A204.1 (cell line): ENCODE measurements at regions not wholly inside any gene's neighbourhood (a gene's known extent, or its start where the extent isn't known, plus 50 kb on each side); places are given as distances from the start of the nearest gene placed in this dataset.

ENCODE experiments used
- FAIRE-seq: peaks from 2 replicates; lab custom pipeline; 2012; peaks lifted over from hg19 to GRCh38; lab: Jason Lieb, UNC

DNA sequence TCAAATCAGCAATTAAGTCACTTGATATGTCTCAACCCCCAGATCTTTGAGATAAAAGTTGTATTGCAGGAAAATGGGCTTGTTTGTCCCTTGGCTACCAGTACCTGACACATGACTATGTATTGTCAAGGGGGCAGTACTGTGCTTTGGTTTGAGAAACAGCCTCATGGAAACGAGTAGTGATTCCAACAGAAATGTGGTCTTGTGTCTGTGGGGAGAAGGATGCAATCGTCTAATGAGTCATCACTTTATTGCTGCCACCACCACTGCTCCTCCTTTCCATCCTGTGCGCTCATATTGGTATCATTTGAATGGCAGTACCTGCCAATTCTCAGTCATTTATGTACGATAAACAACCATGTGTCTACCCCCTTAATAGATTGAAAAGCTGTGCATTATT is 72.8 kb upstream of the ARHGAP5 start:
- no peak for FAIRE-seq

DNA sequence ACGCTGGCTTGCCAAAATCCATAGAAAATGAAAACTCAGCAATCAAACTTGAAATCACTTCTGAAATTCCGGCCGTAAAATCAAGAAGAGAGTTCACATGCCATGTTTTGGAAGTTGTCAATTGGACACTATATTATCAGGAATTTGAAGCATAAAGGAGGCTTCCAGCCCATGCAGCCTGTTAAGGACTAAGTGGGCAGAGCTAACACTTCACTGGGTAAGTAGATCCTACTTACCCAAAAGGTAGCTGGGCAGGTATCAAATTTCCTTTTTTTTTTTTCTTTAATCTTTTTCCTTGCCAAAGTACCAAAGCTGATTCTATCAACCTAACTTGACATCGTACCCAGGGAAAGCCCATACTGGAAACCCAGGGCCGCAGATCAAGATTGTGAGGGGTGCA is 71.5 kb upstream of the ARHGAP5 start:
- FAIRE-seq, result no peak

DNA sequence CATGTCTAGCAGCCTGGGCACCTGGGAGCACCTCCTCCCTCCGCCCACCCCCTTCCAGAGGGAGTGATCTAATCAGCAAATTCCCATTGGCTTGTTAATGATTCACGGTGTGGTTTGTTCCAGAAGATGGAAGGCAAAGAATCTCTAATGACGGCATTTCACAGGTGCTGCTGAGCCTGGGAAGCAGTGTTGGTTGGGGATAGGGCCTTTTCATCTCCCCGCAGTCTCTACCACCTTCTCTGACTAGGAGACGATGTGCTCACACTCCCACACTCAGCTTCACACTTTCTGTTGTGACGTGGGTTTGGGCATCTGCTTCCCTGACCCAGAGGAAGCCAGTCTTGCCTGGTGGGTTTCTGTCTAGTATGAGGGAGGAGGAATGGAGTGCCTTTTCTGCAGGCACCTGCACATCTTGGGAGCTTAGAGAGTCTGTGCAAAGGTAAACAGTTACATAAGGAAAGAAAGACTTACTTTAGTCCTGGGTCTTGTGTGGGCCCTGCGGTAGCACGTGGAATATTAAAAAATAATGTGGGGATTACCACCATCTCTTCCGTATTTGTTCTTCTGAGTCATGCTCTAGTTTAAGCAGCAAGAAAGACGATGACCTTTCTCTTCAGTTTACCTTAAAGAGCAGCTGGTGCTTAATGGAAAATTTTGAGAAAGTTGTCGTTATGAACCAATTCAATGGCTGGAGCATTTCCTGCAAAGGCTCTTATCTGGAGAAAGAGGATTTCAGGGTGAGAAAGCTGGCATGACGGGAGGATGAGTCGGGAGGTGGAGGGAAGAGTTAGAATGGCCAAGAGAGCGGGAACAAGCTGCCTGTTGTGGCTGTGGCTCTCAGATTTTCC is 70.6 kb upstream of the ARHGAP5 start:
- FAIRE-seq, result no peak

DNA sequence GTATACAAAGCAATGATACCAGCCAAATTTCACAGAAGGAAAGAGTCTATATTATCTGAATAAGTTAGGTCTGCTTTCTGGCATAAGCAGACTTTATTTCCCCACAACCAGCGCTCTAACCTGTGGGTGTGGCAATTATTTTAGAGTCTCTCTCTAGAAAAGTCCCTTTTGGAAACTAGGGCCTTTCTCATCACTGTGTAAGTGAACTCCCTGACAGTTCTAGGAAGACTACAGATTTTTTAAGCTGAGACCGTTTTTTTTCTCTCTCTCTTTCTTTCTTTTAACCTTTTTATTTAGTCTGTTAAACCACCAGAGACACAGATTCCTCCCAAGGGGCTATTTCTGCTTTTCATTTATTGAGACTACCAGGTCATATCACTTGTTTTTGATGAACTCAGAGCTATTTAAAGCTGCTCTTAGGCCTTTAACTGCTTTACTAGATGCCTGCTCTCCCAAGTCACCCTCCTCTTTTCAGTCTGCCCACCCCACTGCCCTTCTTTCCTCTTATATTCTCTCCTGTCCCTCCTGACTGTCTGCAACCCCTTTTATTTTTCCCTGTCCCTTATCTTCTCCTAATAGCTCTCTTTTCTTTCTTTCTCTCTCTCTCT is 69.2 kb upstream of the ARHGAP5 start:
- FAIRE-seq, result no peak

DNA sequence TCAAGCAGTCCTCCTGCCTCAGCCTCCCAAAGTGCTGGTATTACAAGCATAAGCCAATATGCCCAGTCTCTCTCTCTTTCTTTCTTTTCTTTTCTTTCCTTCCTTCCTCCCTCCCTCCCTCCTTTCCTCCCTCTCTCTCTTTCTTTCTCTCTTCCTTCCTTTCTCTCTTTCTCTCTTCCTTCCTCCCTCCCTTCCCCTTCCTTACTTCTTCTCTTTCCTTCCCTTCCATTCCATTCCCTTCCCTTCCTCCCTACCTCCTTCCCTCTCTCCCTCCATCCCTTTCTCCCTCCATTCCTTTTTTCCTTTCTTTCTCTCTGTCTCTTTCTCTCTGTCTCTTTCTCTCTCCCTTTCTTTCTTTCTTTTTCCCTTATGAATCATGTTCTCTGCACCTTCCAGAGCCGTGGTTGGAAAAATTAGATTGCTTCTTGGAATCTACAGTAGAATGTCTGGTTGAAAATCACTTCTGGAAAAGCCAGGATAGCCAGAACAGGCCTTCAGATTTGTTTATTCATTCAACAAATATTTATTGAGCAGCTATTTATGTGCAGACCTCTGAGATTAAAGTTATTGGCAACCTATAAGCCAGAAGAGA is 68.4 kb upstream of the ARHGAP5 start:
- FAIRE-seq, result no peak

DNA sequence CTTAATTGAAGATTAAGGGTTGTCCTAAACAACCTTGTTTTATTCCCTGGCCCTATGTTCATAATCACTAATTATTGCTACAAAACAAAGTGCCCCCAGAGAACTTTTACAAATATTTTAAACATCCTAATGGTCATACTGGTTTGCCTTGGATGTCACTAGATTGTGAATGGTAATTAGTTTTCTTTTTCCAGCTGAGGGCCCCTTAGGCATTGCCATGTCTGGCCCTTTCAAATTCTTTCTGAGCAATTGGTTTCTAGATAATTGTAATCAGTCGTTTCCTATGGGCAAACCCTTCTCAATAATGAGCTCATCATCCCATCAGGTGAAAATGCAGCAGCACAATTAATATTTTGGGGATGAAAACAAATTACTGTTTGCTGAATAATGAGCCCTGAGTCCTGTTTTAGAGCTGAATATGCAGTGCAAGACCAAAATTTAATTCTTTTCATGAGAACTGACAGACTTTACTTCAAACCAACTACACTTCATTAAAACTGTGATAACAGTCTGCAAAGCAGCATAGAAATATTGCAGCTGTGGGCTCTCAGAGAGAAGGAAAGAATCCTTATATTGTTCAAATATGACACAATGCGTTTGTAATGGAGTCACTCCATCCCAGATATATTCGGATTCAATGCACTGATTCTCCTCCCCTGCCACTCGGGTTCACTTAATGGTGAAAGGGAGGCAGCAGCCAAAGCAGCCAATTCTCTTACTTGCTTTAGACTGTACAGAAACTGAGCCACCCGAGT is 67.7 kb upstream of the ARHGAP5 start:
- FAIRE-seq, result no peak

DNA sequence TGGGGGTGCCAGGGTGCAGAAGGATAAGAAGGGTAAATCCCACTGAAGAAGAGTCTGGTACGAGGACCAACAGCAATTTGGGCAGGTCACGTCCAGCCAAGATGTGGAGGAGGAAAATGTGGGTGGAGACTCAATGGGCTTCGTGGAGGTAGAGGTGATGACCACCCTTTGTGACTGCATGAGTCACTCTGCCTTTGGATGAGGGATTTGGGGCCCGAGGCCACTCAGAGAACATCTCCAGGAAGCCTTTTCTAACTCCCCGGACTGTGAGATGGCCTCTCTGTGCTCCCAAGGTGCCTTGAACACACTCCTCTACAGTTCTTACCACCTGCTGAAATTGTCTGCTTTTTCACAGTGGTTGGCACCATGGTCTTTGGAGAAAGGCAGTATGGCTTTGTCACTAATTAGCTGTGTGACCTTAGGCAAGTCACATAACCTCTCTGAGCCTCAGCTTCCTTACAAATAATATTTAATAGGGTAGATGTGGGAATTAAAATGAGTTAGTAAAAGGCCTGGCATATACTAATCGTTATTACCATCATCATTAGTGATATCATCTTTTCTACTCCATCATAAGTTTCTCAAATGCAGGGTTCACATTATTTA is 67.0 kb upstream of the ARHGAP5 start:
- FAIRE-seq, result no peak

DNA sequence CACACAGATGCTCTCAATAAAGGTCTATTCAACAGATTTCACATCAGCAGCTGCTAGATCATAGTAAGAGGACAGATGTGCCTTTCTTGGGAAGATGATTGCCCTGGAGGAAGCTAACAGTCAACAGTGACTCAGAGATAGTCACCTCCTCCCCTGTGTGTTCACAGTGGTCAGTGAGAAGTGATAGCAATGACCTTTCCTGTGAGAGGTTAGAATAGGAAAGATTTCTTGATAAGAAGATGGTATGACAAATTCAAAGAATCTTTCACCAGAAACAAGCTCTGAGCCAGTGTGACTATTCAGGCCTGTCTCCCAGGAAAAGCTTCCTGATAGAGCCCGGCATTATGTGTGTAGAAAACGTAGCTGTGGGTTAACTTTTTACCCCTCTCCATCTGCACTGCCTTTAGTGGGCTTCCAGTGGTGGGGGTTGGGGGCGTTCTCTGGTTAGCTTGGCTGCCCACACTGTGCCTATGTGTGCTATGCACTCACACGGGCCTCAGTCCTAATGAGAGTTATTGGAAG is 66.4 kb upstream of the ARHGAP5 start:
- no peak for FAIRE-seq

DNA sequence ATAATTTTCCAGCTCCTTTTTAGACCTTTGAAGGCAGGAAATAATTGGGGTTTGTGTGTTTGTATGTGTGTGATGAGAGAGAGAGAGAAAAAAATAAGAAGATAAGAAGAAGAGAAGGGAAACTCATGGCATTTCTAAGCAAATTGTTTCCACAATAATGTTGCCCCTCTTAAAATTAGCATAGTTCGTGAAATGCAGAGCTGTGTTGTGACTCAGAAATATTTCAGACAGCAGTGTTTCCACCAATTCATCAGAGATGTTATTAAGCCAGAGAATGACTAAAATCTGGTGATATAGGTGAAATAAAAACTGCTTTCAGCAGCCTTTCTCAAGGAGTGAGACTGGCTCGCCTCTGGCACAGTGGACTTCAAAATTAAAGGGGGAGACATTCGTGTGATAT is 65.9 kb upstream of the ARHGAP5 start:
- FAIRE-seq, result no peak

DNA sequence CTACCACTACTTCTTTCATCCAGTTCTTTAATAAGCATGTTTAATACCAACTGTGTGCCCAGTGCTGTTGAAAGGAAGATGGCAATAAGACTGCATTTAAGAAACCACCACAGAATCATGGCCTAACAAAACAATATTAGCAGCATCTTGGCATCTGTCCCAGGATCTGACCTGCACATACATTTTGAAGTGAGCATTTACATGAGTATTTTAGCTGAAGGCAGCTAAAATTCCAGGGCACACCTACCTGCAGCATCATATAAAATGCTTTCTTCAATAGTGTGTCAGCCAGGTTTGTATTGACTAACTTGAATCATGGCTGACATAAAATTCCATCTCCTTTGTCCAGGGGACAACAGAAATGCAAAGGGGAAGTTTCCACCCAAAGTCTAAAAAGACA is 65.0 kb upstream of the ARHGAP5 start:
- FAIRE-seq, result no peak

DNA sequence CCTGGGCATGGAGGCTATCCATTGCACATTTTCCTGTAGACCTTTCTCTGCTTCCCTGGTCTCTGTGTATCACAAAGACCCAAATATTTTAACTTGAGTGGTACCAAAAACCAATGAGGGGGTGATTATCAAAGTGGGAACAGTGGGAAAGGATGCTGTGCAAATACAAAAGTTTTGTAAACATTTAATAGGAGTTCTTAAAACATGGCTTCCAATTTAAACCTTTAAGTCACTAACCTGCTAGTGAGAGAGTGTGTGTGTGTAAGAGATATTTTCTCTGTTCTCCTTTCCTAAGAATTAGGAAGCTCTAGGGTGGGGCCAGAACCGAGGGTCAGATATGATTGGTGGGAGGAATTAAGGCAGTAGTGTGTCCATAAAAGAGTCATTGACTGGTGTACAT is 64.5 kb upstream of the ARHGAP5 start:
- no peak for FAIRE-seq

DNA sequence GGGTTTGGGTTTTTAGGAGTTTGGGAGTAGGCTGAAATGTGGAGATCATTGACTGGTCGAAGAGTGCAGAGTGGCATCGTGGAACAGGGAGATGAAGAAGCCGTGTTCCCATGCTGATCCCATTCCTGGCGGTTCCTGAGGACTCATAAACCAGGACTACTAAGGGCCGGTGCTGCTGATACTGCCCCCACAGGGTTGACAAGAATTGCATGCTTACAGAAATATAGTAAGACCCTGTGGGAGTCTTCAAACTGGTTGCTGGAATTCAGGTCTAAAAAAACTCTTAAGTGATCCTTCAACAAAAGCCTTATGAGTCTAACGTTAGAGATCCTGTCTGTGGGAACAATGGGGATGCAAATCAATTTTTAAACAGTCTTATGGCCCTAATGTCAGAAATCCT is 64.0 kb upstream of the ARHGAP5 start:
- FAIRE-seq, result no peak

DNA sequence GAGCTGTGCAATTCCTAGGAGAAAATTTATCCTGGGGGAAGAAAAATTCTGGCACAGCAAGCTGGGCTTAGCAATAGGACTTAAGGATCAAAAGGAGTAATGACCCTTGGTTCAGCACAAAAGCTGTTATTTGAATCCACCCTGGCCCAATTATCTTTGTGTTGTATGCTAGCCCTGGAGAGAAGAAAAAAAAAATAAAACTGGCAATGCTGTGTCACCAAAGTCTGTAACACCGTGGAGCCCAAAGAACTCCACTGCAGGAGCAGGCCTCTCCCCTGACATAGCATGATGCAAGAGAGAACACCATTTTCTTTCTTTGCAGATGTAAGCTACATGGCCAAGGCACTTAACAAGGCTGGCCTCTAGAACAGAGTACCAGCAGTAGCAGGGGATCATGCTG is 63.0 kb upstream of the ARHGAP5 start:
- FAIRE-seq, result no peak

DNA sequence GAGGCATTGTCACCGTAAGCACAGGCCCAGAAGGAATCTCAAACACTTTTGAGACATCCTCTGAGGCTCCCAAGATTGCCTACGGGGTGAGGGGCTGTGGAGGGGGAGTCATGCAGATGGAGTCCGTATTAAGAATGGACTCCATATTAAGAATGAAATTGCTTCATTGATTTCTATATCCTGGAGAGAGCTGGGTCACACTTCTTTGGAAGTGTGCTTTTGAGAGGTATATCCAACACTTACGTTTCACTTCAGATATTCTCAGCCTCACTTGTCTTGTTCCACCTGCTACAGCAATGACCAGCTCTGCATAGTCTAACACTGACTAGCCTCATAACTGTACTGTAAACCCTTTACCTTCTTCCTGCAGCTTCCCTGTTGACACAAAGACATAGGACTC is 62.6 kb upstream of the ARHGAP5 start:
- FAIRE-seq, result no peak

DNA sequence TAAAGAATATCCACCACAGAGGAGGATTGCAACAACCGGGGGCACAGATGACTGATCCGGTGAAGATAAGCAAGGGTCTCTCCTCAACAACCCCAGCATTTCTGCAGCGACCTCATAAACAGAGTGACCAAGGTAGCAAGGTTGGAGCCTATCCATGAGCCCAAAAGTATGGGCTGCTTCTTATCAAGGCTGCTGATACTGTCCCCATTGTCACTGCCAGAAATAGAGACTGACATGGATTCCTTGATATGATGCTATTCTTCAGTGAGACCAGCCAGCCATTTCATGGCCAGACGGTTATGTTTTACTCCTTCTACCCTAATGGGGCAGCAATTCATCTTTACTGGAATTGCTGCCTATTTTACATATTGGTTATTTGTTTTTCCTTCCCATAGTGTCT is 61.9 kb upstream of the ARHGAP5 start:
- FAIRE-seq, result no peak

DNA sequence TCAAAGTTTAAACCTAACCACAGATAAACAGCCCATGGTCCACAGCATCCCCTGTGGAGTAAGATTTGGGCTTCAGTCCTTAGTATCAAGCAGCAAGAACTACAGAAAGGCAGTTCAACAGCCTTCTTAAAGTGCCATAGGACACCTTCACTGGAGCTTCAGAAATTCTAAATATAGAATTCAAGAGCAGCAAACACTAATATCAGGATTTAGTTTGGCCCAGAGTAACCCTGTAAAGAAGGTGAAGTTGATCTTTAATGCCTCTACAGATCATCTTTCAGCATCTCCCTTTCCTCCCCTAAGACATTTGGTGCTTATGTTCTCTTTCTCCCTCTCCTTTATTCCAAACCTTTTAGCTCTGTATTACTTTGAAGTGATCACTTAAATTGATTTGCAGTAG is 59.5 kb upstream of the ARHGAP5 start:
- FAIRE-seq, result no peak

DNA sequence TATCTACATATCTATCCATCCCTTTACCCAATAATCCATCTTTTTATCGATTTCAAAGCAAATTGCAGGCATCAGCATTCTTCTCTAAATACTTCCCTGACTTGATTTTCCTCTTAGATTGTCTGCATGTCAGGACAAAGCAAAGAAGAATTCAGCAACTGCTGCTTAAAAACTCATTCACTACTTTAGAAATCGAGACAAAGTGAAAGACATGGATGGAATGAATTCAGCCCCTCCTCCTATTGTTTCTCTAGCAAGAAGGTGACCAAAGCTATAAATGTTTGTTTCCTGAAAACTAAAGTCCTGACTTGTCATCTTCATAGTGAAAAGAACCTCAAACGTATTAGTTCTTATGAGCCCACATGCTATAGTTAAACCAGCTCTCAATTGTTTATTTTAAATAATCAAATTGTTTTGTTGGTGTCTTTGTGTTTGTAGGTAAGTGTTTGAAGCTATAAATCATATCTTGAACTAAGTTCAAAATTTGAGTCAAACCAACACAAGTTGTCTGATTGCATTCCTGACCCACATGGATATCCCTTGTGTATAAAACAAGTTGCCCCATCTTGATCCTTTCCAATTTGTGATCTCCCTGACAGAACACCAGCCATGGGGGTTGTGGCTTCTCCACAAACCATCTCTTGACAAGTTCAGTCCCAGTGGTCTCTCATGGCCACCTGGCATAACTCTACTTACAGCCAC is 58.6 kb upstream of the ARHGAP5 start:
- no peak for FAIRE-seq

DNA sequence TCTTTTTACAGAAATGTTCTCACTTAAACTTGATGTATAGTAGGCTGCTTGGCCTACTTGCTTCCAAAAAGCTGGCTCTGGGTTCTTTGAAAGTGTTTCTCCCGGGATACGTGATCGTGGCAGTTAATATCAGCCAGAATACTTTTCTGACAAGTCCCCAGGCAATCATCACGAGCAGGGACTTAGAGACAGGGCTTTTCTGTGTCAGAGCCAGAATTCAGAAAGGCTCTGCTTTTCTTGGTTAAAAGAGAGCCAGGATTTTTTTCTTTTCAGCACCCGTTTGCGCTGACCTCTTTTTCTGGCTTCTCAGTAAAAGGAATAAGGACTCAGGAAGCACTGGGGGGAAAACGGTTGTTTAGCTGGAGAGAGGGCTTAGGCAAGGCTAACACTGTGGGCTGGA is 57.8 kb upstream of the ARHGAP5 start:
- FAIRE-seq, result no peak

DNA sequence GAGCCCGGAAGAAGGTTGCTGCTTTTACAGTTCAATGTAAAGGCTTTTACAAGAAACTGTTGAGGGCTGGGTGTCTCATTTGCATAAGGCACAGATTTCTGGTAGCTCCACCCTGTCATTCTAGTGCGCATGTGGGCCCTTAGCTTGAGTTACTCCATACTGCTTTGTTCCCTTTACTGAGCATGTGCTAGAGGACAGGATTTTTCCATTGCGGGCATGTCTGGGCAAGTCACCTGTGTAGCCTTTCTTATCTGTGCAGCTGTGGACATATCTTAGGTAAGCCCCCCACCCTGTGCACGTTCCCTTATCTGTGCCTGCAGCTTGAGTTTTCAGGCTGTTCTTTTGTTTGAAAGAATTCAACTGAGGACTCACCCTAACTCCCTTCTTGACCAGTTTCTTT is 56.2 kb upstream of the ARHGAP5 start:
- no peak for FAIRE-seq

DNA sequence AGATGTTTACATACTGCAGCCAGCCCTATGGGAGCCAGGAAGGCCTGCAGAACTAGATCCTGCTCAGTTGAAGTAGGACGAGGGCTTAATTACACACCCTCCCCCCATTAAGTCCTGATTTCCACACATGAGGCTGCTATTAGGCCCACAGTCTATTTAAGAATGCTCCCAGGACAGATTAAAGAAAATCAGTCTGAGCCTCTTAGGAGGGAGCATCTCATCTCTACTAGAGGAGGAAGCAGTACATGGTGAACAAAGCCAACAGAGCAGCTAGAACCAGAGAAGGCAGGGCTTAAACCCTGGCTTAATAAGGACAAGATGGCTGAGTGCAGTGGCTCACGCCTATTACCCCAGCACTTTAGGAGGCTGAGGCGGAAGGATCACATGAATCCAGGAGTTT is 55.8 kb upstream of the ARHGAP5 start:
- no peak for FAIRE-seq

DNA sequence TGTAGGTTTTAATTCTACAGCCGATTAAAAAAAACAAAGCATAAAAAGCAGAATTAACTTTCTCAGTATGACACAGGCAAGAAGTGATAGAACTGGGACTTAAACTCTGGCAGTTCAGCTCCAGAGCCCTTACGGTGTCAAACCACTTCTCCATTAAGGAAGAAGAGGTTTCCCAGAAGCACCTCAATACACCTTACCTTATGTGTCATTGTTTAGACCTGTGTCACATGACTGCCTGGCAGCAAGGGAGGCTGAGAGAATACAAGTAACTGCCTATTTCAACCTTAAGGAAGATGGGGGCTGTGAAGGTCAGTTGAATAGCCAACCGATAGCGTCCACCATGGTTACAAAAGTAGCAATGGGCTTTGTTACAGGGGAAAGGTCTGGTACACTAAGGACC is 54.6 kb upstream of the ARHGAP5 start:
- no peak for FAIRE-seq

DNA sequence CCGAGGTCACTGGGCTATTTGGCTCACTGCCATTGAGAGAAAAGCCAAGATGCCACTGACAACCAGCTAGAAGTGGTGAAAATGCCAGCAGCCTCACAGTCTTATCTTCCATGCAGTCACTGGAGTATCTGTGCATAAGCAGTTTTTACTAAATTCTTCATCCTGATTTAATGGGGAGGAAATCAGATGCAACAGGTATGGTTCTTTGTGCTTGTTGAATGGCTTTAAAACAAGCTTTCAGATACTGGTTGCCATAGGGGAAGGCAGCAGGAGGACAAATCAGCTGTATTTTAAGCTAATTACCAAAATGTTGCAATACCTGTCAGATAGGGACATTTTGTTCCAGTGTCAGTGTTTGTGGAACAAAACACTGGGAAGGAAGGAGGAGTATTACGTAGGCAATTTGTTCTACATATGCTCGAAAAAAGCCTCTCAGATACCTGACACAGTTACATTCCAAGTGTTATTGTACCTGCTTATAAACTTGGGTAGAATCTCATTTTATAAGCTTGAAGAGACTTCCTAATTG is 54.1 kb upstream of the ARHGAP5 start:
- FAIRE-seq, result no peak
